Right lobe of liver (tissue), 4 donors: ENCODE measurements at regions not wholly inside any gene's neighbourhood (a gene's known extent, or its start where the extent isn't known, plus 50 kb on each side); places are given as distances from the start of the nearest gene placed in this dataset.

ENCODE experiments used
- POLR2A ChIP-seq: fragments of 450-650 bp; IDR thresholded peaks from one replicate; pipeline ENCODE4 v1.6.1; 2017; ENCODE audit warnings: antibody characterized with exemption, mild to moderate bottlenecking
- TF ChIP-seq, protein P1 (sequence below), 4 donors: fragments of 200-600 bp in 3 of 4; fragments of 450-650 bp in 1 of 4; IDR thresholded peaks; one replicate each; pipeline versions ENCODE4 v1.5.1 to v1.8.0; 2016 to 2022; ENCODE audit warnings: antibody characterized with exemption in 4 of 4, mild to moderate bottlenecking in 2 of 4
- donor health status: DM: no; HTN: no; CAD: no.
- donor health status: DM: no; HTN: no; CAD: no.
- donor health status: DM: no; HTN: yes; CAD: no.

DNA sequence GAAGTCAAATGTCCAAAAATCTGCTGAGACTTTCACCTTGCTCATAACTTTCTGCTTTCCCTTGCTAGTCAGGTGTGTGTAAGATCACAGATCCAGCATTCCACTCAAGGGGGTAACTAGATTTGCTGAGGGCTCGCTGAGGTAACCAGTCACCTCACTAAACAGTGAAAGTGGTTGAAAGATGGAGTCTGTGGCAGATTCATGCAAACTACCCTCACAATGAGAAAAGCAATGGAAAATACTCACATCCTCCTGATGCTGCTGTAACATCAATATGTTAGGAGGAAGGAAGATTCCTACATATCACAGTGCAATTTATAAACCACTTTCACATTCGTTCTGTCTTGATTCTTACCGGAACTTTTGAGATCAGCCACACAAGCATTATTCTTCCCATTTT, 174.3 kb upstream of the BCL6 start:
- TF ChIP-seq POLR2A = no peak
- TF ChIP-seq, protein P1, sequence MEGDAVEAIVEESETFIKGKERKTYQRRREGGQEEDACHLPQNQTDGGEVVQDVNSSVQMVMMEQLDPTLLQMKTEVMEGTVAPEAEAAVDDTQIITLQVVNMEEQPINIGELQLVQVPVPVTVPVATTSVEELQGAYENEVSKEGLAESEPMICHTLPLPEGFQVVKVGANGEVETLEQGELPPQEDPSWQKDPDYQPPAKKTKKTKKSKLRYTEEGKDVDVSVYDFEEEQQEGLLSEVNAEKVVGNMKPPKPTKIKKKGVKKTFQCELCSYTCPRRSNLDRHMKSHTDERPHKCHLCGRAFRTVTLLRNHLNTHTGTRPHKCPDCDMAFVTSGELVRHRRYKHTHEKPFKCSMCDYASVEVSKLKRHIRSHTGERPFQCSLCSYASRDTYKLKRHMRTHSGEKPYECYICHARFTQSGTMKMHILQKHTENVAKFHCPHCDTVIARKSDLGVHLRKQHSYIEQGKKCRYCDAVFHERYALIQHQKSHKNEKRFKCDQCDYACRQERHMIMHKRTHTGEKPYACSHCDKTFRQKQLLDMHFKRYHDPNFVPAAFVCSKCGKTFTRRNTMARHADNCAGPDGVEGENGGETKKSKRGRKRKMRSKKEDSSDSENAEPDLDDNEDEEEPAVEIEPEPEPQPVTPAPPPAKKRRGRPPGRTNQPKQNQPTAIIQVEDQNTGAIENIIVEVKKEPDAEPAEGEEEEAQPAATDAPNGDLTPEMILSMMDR (IDR thresholded peaks at IDR 0.05) = no peak
